ENCODE measurements at regions not wholly inside any gene's neighbourhood (a gene's known extent, or its start where the extent isn't known, plus 50 kb on each side); places are given as distances from the start of the nearest gene placed in this dataset.

GRCh38 chr9:102398205-102398604, 596.9 kb upstream of the CYLC2 start:
- TF ChIP-seq CTCF (IDR thresholded peaks at IDR 0.05) (no peak), POLR2A (IDR thresholded peaks at IDR 0.05) (no peak), POLR2AphosphoS5 (IDR thresholded peaks at IDR 0.05) (no peak)

Measured in upper lobe of left lung (tissue), 4 donors.